Dedifferentiated amniotic fluid mesenchymal stem cell (primary cell): ENCODE measurements at regions not wholly inside any gene's neighbourhood (a gene's known extent, or its start where the extent isn't known, plus 50 kb on each side); places are given as distances from the start of the nearest gene placed in this dataset.
A peak's percentile ranks its signal among the peaks of the same experiment; 100 is the strongest.

Source experiments
- DNase-seq: peaks from one replicate; pipeline ENCODE4 v3.0.0-alpha.2; 2016; ENCODE audit errors: extremely low spot score

GRCh38 chrX:150164971-150165600, 198.0 kb upstream of the MAMLD1 start:
- DNase-seq: no peak

DNA sequence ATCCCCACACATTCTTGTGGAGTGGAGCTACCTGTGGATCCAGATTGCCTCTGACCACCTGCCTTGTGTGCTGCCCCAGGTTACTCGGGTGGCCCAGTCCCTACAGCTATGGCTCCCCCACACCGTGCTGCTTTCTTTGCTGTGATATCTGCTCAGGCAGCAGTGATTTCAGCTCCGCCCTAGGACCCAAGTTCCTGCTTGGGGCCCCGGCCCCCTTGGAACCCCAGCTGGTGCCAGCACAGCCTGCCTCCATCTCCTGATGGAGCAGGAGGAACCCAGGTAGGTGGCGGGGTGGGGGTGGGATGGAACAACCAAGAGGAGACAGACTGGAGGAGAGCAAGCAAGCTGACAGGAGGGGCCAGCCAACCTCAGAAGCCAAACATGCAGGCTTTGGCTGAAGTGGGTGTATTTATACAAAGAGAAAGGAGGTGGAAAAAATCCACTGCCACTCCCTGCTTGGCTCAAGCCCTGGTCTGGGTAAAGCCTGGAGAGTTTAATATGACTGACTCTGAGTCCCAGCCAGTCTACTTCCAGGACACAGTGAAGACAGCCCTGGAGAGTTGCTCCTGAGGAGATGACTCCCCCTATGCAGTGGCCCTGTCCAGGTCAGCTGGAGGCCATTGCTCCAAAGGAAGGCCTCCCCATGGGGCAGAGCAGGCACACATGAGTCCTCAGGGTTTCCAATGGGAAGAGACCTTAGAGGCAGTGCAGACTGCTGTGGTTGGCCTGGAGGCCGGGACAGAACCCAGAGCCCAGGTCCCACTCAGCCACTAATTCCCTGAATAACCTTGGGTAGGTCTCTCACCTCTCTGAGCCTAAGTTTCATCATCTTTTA, 197.1 kb upstream of the MAMLD1 start:
- no peak for DNase-seq

DNA sequence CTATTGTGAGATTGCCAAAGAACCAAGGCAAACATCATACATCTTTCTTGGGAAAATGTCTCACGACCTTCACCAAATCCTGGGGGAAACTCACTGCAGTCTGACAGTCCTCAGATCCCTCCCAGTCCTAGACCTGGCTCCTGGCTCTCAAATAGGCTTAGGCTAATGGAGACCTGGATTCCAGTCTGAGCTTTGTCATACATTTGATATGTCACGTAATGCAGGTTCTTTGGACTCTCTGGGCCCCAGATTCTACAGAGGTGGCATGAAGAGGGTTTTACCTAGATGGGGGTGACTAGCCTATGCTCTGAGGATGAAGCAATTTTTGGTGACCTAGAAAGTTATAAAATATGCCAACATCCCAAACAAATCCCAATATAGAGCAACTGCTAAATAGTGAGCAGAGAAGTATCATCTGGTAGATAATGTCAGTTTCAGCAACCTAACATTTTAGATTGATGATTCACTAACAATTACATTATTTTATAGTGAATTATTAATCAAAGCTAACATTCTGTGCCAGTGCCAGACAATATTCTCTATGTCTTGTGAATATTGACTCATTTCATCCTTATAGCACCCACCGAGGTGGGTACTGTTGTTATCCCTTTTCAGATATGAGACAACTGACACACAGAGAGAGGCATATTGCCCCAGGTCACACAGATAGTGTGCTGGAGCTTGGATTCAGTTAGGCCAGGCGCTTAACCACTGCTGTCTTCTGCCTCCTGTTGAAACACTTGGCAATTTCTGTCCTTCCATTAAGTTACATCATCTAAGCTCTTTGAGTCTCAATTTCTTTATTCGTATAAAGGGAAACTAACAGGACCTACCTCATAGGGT, 195.4 kb upstream of the MAMLD1 start:
- no peak for DNase-seq

DNA sequence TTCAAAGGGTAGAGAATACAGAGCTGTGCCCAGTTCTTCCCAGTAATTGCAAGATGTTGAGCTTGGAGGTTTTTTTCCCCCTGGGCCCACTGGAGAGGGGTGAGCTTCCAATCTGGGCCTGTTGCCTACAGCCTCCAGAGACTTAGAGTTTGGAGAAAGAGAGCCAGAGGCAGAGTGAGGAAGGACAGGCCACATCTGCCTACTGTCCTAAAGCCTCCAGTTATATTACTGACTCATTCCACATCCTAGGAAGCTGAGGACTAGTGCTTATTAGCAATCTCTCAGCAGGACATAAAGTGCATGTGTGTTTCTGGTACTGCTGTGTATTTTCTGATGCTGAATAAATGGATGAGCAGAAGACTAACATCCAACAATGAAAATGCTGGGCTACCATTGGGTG, 181.0 kb upstream of the MAMLD1 start:
- DNase-seq: no peak

GRCh38 chrX:150184491-150184890, 178.6 kb upstream of the MAMLD1 start:
- no peak for DNase-seq

DNA sequence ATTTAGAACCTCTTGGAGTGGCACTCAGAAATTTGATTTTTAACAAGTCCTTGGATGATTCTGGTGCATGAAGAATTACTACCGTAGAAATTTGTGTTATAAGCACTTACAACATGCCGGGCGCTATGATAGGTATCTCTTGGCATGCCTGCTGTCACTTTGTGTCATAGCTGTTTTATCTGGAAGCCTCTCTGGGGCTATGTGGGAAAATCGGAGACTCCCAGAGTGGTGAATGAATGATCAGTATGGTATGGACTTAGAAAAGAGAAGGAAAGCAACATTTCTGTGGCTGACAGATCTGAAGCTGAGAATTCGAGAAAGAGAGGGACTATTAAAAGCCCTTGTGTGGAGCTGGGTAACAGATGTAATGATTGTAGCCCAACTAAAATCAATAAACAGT, 177.4 kb upstream of the MAMLD1 start:
- no peak for DNase-seq

DNA sequence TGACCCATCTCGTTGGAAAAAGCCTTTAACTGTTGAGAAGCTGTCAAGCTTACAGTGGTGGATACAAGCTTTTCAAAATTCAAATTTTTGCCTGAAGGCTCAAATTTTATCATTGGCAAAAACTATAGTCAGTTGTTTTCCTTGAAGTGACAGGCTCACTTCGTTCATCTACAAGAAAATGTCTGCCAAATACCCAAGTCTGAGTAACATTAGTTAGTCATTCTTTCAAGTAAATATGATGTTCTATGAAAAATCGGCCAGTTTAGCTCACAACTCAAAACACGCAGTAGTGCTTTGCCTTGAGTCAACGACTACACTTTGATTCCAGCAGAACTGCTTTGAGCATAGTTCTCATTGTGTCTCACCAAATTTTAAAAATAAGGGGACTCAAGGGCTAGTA, 170.3 kb upstream of the MAMLD1 start:
- no peak for DNase-seq

DNA sequence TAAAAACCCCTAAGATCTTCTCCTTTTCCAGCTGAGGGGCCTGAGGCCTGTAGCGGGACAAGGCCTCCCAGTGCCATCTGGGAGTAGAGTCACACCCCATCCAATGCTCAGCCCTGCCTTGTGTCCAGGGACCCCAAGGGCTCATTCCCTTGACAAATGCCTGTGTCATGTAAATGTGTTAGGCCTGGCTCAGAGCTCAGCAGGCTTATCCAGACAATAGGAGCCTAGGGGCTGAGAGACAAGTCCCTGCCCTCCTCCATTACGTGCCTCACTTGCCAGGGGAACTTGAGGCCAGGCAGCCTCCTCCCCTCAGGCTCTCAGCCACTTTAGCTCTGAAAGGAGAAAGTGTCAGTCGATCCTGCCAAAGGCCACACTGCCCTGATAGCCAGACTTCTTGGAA, 166.8 kb upstream of the MAMLD1 start:
- no peak for DNase-seq

DNA sequence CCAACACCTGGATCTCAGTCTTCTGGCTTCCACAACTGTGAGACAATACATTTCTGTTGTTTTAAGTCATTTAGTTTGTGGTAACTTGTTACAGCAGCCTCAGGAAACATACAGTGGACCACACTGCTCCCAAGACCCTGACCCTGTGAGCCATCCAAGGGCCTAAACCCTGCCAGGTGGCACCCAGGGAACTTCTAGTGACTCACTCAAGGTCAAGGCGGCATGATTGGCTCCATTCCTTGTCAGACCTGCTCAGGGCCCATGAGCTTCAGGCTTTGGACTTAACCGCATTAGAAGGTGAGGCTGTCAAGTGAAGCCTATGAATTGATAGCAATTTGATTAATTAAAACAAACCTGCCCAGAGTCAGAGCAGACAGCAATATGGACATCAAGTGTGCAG, 165.7 kb upstream of the MAMLD1 start:
- no peak for DNase-seq

- DNase-seq: no peak
Measured at GRCh38 chrX:150198776-150199175, 164.3 kb upstream of the MAMLD1 start.

- DNase-seq: no peak
Measured at GRCh38 chrX:150199181-150199580, 163.9 kb upstream of the MAMLD1 start.

DNA sequence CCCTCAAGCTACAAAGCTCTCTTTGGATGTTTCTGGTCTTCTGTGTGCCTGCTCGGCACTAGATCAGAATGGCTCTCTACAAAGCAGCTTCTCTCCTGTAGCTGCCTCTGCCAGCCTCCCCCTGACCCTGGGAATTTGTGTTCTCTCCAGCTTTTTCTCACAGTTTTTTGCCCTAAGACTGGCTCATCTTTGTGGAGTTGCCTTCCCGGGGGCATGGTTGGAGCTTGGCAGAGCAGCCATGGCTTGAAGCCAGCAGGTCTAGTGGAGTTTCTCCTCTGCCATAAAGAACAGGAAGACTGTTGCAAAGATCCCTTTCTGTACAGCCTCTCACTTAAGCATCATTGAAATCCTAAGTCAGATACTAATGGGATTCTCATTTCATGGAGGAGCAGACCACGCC, 163.3 kb upstream of the MAMLD1 start:
- DNase-seq: no peak

DNA sequence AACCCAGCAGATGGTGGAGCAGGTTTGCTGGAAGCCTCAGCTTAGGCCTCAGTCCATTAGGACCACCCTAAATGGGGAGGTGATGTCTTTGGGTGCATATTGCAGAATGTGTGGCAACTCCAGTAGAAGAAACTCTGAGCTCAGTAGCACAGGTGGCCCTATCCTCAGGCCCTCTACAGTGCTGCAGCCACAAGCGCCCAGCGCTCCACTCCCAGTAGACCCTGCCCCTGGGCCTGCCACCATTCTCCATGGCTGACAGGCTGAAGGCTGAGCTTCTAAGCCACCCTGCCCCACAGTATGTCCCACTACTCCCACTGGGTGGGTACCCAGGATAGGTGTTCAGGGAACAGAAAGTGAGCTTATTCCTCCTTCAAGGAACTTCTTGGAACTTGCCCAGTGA, 162.8 kb upstream of the MAMLD1 start:
- DNase-seq: no peak

DNA sequence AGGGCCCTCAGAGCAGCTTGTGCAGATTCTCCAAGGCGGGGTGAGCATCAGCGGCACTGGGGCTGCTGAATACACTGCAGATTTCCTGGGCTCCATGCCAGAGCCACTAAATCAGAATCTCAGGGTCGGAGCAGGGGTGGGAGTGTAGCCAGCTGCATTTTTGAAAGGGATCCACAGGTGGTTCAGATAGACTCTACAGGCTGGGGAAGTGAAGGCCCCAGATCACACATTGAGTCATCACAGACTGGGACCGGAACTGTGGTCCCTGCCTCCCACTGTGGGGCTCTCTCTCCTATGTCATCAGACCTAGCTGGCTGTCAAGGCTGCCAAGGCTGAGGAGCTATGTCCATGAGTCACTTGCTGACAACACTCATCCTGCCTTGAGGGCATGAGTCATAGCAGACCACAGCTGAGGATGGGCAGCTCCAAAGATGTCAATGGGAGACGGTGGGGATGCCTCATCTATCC, 162.3 kb upstream of the MAMLD1 start:
- peak; percentile 86 for DNase-seq

GRCh38 chrX:150201391-150201790, 161.7 kb upstream of the MAMLD1 start:
- DNase-seq: no peak

GRCh38 chrX:150201841-150202240, 161.3 kb upstream of the MAMLD1 start:
- DNase-seq: no peak

- no peak for DNase-seq
Measured at GRCh38 chrX:150202641-150203247, 160.4 kb upstream of the MAMLD1 start.

GRCh38 chrX:150203248-150203645, 159.9 kb upstream of the MAMLD1 start:
- no peak for DNase-seq

DNA sequence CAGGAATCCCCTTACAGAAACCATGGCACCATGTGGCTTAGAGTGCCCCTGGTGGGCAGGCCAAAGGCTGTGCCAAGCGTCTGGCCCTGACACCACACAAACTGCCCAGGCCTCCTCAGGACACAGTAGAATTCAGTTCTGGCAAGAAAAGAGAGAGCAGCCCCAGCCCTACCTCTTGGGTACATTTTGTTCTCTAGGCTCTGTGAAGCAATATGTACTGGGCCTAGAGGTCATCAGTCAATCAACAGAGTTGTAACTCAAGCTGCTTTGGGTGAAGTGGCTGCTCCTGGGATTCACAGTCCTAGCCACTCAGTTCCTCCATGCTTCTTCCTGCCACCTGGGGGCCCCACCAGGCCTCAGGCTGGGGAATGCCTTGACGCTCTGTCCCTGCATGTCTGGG, 158.1 kb upstream of the MAMLD1 start:
- DNase-seq: no peak

DNA sequence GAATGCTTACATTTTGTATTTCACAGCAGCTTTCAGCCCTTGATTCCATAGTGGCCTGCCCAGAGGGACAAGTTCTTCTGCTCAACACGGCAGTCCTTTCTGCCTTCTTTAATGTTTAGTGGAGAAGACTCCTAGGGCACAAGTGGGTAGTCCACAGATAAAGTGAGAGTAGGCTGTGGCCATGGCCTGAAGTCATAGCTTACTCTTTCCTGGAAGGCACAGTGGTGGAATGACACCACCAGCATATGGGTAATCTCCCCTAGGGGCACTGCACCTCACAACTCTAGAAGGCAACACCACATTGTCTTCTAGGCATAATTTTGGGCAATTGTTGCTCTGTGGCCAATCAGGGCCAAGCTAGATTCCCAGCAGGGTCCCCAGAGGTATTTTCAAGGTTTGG, 155.4 kb upstream of the MAMLD1 start:
- DNase-seq: no peak

DNA sequence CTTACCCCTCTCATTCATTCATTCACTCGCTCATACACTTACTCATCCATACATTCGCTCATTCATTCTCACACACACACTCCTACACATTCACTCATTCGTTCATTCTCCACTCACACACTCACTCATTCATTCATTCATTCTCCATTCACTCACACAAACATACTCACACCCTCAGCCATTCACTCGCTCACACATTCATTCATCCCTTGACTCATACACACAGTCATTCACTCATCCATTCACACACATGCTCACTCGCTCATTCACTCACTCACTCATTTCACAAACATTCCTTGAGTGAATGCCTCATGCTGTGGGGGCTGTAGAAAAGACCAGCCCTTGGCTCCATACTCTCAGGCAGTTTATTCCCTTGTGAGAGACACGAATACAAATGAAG, 151.1 kb upstream of the MAMLD1 start:
- DNase-seq: no peak
